Hypothalamus (tissue), 51 donors: ENCODE measurements at regions not wholly inside any gene's neighbourhood (a gene's known extent, or its start where the extent isn't known, plus 50 kb on each side); places are given as distances from the start of the nearest gene placed in this dataset.
"Not testable (repeated sequence)": the region's sequence is repeated elsewhere in the genome, so short reads cannot be mapped to it uniquely, and the experiment has no call there.

Source experiments
- DNase-seq, 51 donors: peaks; one replicate each; lab custom pipeline; 2025; lab: John Stamatoyannopoulos, UW

DNA sequence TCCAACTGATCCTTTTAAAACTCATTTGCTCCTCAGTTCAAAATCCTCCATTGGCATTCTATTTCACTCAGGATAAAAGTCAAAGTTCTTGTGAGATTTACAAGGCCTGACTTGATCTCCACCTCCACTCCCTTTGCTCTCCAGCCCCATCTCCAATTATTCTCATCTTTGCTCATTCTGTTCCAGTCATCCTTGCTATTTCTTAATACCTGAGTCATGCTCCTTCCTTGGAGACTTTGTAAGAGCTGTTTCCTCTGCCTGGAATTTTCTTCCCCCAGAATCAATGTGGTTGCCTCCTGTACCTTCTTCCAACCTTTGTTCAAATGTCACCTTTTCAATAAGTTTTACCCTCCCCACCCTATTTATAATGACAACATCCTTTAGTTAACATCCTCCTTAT lies 373.5 kb downstream of the HTR1B start:
- DNase-seq, result no peak

DNA sequence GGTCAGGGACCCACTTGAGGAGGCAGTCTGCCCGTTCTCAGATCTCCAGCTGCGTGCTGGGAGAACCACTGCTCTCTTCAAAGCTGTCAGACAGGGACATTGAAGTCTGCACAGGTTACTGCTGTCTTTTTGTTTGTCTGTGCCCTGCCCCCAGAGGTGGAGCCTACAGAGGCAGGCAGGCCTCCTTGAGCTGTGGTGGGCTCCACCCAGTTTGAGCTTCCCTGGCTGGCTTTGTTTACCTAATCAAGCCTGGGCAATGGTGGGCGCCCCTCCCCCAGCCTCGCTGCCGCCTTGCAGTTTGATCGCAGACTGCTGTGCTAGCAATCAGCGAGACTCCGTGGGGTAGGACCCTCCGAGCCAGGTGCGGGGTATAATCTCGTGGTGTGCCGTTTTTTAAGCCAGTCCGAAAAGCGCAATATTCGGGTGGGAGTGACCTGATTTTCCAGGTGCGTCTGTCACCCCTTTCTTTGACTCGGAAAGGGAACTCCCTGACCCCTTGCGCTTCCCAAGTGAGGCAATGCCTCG lies 375.4 kb downstream of the HTR1B start:
- DNase-seq, result not testable (repeated sequence)

DNA sequence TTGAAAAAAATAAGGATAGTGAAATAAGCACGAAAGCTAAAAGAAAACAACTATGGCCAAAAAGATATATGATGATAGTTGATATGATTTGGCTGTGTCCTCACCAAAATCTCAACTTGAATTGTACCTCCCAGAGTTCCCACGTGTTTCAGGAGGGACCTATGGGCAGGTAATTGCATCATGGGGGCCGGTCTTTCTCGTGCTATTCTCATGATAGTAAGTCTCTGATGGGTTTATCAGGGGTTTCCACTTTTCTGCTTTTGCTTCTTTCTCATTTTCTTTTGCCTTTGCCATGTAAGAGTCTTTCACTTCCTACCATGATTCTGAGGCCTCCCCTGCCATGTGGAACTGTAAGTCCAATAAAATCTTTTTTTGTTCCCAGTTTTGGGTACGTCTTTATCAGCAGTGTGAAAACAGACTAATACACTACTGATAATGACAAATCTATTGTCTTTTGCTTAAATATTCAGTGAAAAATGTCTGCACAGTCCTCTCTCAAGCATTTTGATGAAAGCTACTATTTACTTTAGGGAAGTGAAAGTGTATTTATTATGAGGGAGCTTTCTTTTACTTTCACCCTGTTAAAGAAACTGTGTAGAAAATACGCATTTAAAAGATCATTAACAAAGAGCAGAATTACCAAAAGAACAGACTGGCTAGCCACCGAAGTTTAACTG lies 389.1 kb downstream of the HTR1B start:
- no peak for DNase-seq

DNA sequence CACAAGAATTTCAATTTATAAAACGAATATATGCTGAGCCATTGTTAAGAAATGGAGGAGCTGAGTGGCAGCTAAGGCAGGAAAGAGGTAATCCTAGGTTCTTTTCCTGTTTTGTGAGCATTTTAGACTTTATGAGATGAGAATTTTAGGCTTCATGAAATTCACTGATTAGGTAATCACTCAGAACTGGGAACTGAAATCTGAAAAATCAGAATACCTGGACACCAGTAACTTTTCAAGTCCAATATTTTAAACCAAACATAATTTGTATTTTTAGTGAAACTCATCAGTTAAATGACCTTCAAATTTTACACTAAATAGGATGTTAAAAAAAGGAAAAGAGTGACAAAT lies 389.9 kb downstream of the HTR1B start:
- DNase-seq, result no peak

DNA sequence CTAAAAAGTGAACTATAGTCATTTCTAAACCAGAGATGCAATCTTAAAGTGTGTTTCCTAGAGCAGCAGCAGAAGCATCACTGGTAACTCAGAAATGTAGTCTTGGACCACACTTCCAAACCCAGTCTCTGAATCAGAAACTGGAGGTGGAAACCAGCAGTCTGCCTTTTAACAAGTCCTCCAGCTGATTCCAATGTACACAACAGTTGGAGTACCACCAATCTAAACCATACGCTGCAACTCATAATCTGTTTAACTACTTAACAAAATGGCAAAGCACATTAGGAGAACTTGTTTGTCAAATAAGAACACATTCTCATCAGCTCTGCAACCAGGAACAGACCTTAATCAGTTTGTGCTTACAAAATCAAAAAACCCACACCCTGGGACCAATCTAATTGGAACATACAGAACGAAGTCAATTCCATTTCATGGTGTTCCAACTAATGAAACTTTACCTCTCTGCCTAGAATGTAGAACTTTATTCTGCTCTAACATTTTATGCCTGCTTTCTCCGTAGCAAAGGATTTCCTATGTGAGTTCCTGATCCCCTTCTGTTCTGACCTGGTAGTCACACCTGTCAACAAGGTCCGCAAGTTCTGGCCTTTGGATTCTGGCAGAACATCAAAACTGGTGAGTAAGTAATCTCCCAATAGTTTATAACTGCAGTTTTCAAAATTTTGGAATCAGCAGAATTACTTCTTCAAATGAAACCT lies 390.4 kb downstream of the HTR1B start:
- DNase-seq, result no peak

DNA sequence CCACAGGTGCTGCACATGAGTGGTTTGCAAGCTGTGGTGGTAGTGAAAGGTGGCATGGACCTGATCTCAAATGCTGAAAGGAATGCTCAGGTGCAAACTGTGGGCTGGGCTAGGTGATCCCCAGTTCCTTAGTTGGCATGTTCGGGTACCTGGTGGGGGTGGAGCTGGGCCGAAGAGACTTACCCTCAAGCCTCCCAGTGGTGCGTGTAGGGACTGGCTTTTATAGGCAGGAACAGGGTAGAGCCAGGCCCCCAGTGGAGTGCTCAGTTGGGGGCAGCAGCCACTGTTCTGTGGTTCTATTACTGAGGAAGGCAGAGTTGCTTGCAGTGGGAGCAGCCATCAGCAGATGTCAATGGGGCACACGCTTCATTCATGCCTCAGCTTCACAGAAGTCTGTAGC lies 399.8 kb downstream of the HTR1B start:
- DNase-seq, result no peak

DNA sequence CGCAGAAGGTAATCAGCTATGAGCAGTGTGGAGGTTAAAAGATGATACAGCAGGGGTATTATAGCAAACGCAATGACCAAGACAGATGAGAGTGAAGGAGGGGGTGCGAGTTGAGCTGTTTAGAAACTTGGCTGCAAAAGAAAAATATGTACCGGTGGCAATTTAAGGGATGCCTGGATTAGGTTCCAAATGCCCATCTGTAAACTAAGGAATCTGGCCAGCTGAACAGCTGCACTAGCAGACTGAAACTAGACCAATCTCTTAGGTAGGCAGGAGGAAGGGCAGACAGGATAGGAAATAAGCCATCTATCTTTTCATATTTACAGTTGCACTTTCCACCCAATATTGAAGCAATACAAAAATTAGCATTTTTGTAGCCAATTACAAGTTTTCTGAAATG lies 407.6 kb downstream of the HTR1B start:
- no peak for DNase-seq

DNA sequence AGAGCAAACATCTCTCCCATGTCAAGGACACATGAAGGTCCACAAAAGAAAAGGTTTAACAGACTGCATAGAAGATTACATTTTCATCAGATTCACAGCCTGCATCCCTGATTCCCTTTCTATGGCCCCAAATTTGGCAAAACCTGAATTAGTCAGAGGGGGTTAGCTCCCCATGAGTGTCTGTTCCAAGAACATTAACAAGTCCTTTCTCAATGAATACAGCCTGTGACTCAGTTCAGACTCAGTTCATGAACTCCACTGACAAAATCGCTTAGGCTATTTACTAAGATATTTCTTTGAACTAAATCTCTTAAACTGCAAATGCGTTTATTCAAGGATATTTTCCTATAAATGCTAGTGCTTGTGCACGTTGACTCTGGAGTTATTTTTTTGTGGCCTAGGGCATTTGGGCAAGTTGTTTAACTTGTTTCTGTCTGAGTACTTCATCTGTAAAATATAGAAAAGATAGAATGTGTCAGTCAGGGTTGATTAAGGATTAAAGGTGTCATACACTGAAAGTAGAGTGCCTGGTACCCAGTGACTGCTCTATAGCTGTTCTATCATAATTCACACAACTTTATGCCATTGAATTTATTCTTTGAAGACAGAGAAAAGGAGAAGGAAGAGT lies 422.6 kb downstream of the HTR1B start:
- no peak for DNase-seq

DNA sequence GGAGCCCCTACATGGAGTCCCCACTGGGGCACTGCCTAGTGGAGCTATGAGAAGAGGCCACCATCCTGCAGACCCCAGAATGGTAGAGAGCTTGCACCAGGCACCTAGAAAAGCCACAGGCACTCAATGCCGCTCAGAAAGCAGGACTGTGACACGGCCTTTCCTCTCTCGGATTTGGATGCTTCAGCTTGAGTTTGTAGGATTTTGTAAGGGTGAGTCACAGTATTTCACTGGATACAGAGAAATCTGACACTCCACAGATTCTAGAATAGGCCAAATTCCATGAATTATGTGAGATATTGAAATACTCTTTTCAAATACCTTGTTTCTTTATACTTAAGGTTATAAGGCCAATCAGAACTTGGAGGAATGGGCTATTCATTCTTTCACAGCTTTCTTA lies 424.5 kb downstream of the HTR1B start:
- DNase-seq, result no peak

DNA sequence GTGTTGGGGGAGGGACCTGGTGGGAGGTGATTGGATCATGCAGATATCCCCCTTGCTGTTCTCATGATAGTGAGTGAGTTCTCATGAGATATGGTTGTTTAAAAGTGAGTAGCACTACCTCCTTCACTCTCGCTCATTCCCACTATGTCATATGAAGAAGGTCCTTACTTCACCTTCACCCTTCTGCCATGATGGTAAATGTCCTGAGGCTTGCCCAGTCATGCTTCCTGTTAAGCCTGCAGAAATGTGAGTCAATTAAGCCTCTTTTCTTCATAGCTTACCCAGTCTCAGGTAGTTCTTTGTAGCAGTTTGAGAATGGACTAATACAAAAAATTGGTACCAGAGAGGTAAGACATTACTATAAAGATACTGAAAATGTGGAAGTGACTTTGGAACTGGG lies 425.9 kb downstream of the HTR1B start:
- no peak for DNase-seq

DNA sequence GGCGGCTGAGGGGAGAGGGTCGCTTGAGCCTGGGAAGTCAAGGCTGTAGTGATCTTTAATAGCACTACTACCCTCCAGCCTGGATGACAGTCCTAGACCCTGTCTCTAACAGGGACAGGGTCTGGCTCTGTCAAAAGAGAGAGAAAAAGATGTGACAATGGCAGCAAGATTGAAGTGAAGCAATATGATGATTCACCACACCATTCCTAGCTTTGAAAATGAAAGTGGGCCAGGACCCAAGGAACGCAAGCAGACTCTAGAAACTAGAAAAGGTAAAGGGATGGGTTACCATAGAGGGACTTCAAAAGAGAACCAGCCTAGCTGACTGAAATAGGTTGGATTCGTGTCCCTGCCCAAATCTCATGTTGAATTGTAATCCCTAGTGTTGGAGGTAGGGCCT lies 426.9 kb downstream of the HTR1B start:
- no peak for DNase-seq

DNA sequence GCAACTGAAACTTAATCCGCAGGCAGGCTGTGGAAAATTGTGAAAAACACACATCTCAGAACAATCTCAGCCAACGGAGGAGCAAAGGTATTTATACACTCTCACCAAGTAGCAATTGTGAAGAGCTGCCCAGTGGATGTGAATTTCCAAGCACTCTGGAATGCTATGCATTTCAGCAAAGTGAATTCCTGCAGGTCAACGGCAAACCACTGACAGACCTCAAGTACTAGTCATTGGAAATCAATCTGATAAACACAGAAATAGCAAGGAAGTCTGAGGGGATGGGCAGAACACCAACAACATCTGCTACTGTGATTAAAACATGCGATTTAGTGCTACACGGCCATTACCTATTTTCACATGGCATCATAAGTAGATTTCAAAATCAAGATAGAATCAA lies 429.1 kb downstream of the HTR1B start:
- no peak for DNase-seq

DNA sequence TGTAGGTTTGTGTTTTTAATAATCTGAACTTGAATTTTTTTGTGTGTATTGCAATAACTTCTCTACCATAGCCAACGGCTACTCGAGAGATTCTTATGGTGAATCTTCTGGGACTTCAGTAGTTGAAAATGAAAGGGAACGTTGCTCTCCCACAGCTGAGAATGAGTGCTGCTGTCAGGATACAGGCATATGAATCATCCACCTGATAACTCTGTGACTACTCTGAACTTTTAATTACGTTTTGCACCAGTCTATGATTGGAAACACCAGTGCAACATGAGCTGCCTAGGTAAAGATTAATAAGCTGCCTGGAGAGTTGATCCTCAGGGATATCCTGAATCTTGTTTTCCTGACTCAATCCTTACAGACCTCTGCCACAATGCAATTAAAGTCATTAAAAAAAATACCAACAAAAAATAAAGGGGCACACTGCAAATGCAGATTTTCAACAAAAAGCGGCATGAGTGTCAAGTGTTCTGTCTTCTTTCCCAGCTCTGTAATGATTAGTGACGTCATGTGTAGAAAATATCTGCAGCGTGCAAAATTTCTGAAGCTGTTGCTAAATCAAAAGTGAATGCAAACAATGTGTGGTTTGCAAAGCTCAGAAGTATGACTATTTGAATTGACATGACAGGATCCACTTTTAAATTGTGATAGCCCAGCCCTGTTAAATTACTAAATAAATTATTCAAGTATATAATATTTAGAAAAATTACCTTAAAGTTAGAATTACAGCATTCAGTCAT lies 432.2 kb downstream of the HTR1B start:
- DNase-seq, result no peak

DNA sequence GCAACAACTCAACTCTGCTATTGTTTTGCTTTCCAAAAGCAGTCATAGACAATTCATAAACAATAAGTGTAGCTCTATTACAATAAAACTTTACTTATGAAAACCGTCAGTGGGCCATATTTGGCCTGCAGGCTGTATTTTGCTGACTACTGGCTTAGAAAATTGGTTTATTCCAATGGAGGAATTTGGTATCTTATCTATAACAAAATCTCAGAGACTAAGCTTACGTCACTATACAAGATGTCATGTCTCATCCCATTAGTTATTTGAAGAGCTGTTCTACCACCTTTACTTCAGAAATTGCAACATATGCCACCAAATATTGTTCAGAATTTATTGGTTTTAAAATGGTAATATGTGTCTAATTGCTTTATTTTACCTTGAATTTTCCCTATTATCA lies 436.9 kb downstream of the HTR1B start:
- DNase-seq, result no peak

DNA sequence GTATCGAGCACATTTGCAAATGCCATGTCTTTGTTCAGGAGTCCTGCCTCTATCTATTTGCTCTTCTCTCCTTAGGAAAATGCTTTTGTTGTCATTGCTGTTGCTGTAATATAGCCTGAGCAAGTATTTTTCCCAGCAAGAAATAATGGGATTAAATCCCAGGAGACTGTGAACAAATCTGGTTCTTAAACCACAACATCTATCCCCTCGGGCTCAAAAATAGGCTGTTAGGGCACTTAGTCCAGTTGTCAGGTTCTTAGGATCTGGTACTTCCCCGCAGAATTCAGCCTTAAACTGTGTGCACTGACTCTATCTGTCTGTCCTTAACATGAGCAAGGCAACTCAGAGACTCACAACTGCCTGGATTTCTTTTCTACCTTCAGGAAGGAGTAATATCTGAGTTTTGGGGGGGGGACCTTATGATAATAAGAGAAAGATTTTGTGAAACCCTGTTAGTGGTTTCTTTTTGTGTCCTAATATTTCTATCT lies 437.5 kb downstream of the HTR1B start:
- DNase-seq, result no peak

DNA sequence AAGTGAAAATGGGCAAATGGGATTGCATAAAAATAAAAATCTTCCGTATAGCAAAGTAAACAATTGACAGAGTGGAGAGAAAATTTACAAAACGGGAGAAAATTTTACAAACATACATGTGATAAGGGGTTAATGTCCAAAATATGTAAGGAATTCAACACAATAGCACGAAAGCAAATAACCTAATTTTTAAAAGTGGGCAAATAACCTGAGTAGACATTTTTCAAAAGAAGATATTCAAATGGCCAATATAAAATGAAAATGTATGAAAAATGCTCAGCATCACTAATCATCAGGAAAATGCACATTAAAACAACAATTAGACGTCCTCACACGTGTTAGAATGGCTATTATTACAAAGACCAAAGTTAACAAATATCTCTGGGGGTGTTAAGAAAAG lies 441.5 kb downstream of the HTR1B start:
- DNase-seq, result no peak

DNA sequence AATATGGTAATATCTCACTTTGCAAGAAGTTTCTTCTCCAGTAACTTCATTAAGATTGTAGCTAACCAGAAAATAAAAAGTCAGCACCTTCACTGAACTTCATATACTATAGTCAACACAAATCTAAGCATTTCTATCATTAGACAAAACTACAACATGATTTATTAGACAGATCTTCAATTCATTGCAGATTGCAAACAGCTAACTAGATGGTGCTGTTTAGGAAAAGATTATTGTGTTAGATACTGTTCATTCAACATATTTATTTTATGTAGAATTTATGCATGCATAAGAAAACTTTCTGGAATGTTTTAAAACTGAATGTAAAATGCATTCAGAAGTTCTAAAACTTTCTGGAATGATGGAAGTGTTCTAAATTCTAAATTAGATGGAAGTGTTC lies 442.1 kb downstream of the HTR1B start:
- DNase-seq, result no peak

DNA sequence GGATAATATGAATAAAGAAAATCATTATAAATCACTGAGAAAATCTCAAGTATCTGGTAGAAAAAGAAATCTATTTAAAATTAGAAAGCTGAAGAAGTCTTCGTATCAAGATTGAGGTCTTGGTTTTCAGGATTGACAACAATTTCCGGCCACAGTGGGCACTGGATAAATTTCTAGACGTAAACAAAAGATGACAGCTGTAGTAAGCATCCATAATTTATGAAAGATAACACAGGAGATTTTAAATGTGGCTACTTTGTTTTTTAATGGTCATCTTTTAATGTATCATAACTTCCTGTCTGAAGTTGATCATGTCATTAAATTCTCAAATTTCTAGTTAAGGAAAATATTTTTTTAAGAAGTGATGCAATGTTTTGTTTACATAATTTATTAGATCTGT lies 444.2 kb downstream of the HTR1B start:
- DNase-seq, result no peak

DNA sequence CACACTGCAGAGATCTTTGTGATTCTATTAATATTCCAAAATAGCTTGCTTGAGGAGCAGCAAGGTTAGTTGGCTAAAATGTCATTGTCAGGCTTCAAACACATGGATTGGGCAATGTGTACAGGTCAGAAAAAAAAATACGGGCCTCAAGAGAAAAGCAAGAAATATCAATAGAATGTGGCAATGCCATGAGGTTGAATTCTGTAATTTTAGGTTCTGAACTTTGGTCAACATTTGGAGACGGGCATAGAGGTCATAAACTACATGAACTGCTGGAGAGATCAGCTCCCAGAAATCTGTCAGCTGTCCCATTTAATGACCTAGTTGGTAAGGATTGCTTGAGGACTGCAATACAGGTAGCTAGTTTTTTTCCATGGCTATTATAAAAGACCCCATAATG lies 445.8 kb downstream of the HTR1B start:
- DNase-seq, result no peak

DNA sequence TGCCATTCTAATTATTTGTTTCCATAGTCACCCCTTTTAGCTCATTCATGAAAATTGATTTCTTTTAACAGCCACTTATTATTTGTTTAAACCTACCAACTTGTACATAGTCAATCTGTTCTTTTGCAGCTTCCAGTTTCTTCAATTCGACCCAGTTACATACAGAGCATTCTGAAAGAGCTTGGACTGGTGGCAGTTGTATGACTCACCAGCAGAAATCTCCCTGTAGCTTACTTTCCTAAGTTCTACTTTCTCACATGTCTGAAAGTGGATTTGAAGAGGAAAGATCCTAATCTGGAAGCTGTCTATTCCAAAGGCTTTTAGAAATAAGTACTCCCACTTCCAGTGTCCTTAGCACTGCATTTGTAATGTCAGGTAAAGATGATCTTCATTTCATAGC lies 447.9 kb downstream of the HTR1B start:
- no peak for DNase-seq

DNA sequence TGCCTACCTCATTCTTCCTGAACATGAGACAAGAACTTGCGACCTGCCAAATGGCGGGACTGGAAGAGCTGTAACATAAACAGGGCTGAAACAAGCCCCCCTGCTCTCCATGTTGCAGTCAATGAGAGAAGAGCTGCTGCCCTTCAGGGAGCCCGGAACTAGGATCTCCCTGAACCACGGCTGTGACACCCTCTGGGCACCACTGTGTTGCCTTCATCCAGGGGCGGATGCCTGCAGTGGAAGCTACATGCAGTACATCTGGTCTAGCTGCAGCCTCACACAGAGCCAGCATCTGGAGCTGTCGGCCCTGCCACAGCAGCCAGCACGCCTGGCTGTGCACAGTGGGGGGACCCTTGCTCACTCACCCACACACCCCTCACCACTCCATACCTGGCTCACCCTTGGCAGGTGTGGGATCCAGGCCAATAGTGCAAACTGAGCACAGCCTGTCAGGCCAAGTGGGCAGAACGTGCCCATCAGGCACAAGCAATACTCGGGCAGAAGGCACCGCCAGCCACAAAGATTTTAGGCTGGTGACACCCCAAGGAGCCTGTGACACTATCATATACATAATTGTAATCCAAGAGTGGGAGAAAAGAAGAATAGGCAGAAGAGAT lies 451.3 kb downstream of the HTR1B start:
- no peak for DNase-seq
